ENCODE measurements at regions not wholly inside any gene's neighbourhood (a gene's known extent, or its start where the extent isn't known, plus 50 kb on each side); places are given as distances from the start of the nearest gene placed in this dataset.

DNA sequence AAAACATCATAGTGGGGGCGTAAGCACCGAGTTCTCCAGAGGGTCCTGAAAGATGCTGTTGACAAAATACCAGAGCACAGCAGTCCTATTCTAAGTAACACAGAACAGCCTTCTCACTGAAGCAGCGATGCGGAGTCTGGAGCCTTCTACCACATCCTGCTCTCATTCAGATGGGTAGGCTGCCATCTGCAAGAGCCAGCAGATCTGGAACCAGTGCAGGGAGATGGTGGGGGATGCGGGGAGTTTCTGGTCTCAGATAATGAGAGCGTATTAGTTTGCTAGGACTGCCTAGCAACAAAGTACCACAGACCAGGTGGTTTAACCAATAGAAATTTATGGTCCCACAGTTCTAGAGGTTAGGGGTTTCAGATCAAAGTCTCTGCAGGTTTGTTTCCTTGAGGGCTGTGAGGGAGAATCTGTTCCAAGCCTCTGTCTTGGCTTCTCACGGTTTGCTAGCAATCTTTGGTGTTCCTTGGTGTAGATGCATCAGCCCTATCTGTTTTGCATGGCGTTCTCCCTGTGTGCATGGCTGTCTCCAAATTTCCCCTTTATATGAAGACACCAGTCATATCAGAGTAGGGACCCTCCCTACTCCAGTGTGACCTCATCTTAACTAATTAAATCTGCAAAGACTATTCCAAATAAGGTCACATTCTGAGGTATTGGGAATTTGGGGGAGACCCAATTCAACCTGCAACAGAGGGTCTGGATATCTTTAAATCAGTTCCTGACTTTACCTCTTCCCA lies 52.0 kb upstream of the STEAP1B start:
- CTCF ChIA-PET: interaction anchor here (0.6 kb wide), 1 partner anchor 546 kb away, joined by 3 read pairs; no protein-coding TSS in a partner anchor
- POLR2A ChIA-PET (ENCODE audit: low non-redundant PET): no interaction called here
- DNase-seq (ENCODE audit: low spot score): no peak
- no peak overlapping the region for H3K27ac ChIP-seq
- TF ChIP-seq, protein P1, sequence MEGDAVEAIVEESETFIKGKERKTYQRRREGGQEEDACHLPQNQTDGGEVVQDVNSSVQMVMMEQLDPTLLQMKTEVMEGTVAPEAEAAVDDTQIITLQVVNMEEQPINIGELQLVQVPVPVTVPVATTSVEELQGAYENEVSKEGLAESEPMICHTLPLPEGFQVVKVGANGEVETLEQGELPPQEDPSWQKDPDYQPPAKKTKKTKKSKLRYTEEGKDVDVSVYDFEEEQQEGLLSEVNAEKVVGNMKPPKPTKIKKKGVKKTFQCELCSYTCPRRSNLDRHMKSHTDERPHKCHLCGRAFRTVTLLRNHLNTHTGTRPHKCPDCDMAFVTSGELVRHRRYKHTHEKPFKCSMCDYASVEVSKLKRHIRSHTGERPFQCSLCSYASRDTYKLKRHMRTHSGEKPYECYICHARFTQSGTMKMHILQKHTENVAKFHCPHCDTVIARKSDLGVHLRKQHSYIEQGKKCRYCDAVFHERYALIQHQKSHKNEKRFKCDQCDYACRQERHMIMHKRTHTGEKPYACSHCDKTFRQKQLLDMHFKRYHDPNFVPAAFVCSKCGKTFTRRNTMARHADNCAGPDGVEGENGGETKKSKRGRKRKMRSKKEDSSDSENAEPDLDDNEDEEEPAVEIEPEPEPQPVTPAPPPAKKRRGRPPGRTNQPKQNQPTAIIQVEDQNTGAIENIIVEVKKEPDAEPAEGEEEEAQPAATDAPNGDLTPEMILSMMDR (conservative IDR thresholded peaks at IDR 0.05; ENCODE audit: low read depth): no peak

DNA sequence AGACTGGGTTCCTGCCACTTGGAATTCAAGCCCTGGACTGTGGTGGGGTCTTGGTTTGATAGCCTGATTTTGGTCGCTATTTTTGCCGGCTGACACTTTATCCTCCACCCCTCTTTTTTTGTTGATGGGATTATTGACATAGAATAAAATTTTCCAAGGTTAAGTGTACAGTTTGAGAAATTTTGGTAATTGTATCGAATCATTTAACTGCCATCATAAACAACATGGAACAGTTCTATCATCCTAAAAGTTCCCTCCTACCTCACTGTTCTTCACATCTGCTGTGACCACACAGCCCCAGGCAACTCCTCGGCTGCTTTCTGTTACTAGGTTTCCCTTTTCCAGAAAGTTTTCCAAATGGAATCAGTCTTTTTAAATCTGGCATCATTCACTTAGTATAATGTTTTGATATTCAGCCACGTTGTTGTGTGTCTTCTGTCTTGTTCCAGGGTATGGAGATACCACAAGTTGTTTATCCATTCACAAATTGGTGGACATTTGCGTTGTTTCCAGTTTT lies 50.6 kb upstream of the STEAP1B start:
- CTCF ChIA-PET: interaction anchor here (0.6 kb wide), 3 partner anchors 8 to 413 kb away, joined by 3 to 4 read pairs (median 3); no protein-coding TSS in a partner anchor
- POLR2A ChIA-PET (ENCODE audit: low non-redundant PET): no interaction called here
- DNase-seq (ENCODE audit: low spot score): no peak
- TF ChIP-seq, protein P1 (conservative IDR thresholded peaks at IDR 0.05; ENCODE audit: low read depth): peak; percentile 39
- no peak overlapping the region for H3K27ac ChIP-seq

DNA sequence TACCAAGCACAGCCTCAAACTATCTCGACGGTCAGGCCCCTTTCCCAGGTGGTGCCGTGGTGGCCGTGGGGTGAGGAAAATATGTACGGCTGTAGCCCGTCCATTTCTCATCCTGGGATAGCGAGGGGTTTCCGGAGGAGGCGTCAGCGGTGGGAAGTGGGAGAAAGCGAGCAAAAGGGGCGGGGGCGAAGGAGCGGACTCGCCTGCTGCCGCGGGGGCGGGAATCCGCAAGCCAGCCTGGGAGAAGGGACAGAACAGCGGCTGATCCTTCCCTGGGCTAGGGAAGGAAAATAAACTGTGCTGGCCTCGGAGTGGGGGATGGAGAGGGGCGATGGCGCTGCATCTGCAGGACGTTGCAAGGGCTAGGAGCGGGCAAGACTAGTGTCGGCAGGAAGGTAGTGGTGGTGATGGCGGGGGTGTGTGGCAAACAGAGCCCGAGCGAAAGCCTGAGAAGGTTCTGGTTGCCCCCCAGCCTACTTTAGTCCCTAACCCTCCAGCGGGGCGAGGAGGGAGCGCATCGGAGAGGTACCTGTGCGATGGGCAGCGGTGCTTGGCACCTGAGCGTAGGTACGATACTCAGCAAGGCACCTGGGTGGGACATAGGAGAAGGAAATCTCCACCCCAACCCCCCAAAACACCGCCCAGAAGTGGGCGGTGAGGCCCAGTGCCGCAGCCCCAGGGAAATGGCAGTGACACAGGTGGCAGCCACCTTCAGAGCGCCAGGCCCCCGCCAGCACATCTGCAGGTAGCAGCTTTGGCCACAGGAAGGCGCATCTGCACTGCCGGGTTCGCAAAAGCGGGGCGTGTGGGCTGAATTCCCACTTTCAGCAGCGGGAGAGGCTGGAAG lies 49.9 kb upstream of the STEAP1B start:
- TF ChIP-seq, protein P1 (conservative IDR thresholded peaks at IDR 0.05; ENCODE audit: low read depth): peak; percentile 92
- DNase-seq (ENCODE audit: low spot score): peak; percentile 52
- ChIA-PET CTCF (interaction anchor here (0.6 kb wide), 4 partner anchors 9 to 413 kb away, joined by 3 to 10 read pairs (median 4); no protein-coding TSS in a partner anchor), POLR2A (ENCODE audit: low non-redundant PET) (no interaction called here)
- no peak overlapping the region for H3K27ac ChIP-seq

All from RWPE1 (cell line).